HEK293T (cell line): ENCODE measurements at regions not wholly inside any gene's neighbourhood (a gene's known extent, or its start where the extent isn't known, plus 50 kb on each side); places are given as distances from the start of the nearest gene placed in this dataset.

ENCODE experiments used
- CTCF ChIA-PET: fragments of 350-600 bp; formaldehyde crosslinking; extraction: SDS; loops from one replicate; lab custom pipeline; 2021; ENCODE audit warnings: antibody characterized with exemption, inconsistent platforms; lab: Yijun Ruan, JAX
- POLR2A ChIA-PET: fragments of 350-600 bp; formaldehyde crosslinking; extraction: SDS; loops from one replicate; lab custom pipeline; 2020; ENCODE audit warnings: antibody characterized with exemption, inconsistent platforms; lab: Yijun Ruan, JAX
- DNase-seq: peaks from one replicate; pipeline ENCODE4 v3.0.0; 2012; ENCODE audit warnings: mixed read lengths; ENCODE audit errors: extremely low spot score
- ARNT ChIP-seq: fragments of 450-650 bp; IDR thresholded peaks from 2 replicates; pipeline ENCODE4 v1.6.1; 2017; ENCODE audit warnings: mild to moderate bottlenecking
- BHLHE40 ChIP-seq: fragments of 450-650 bp; IDR thresholded peaks from 2 replicates; pipeline ENCODE4 v1.6.1; 2016; ENCODE audit warnings: mild to moderate bottlenecking, moderate library complexity, borderline replicate concordance
- CTBP1 ChIP-seq: fragments of 450-650 bp; IDR thresholded peaks from 2 replicates; pipeline ENCODE4 v1.6.1; 2016; ENCODE audit warnings: borderline replicate concordance
- ELF4 ChIP-seq: fragments of 450-650 bp; IDR thresholded peaks from 2 replicates; pipeline ENCODE4 v1.6.1; 2017; ENCODE audit warnings: antibody characterized with exemption
- FOXA1 ChIP-seq: fragments of 450-650 bp; IDR thresholded peaks from 2 replicates; pipeline ENCODE4 v1.6.1; 2016; ENCODE audit warnings: mild to moderate bottlenecking
- FOXK2 ChIP-seq: fragments of 450-650 bp; IDR thresholded peaks from 2 replicates; pipeline ENCODE4 v1.6.1; 2016; ENCODE audit warnings: mild to moderate bottlenecking
- FOXM1 ChIP-seq: fragments of 450-650 bp; IDR thresholded peaks from 2 replicates; pipeline ENCODE4 v1.6.1; 2017; ENCODE audit warnings: mild to moderate bottlenecking, borderline replicate concordance
- HDGF ChIP-seq: fragments of 450-650 bp; IDR thresholded peaks from 2 replicates; pipeline ENCODE4 v1.6.1; 2017; ENCODE audit warnings: antibody characterized with exemption, borderline replicate concordance
- L3MBTL2 ChIP-seq: fragments of 450-650 bp; conservative IDR thresholded peaks from 2 replicates; pipeline ENCODE4 v1.6.1; 2016; ENCODE audit warnings: mild to moderate bottlenecking
- LEF1 ChIP-seq: fragments of 450-650 bp; IDR thresholded peaks from 2 replicates; pipeline ENCODE4 v1.6.1; 2017; ENCODE audit warnings: mild to moderate bottlenecking, borderline replicate concordance
- NFRKB ChIP-seq: fragments of 450-650 bp; IDR thresholded peaks from 2 replicates; pipeline ENCODE4 v1.6.1; 2016; ENCODE audit warnings: mild to moderate bottlenecking, moderate library complexity
- PKNOX1 ChIP-seq: fragments of 450-650 bp; IDR thresholded peaks from 2 replicates; pipeline ENCODE4 v1.6.1; 2016
- SP1 ChIP-seq: fragments of 450-650 bp; IDR thresholded peaks from 2 replicates; pipeline ENCODE4 v1.6.1; 2017
- SUZ12 ChIP-seq: fragments of 450-650 bp; IDR thresholded peaks from 2 replicates; pipeline ENCODE4 v1.6.1; 2016; ENCODE audit warnings: mild to moderate bottlenecking
- TARDBP ChIP-seq: fragments of 450-650 bp; IDR thresholded peaks from 2 replicates; pipeline ENCODE4 v1.6.1; 2016
- ZNF384 ChIP-seq: fragments of 450-650 bp; IDR thresholded peaks from 2 replicates; pipeline ENCODE4 v1.6.1; 2016

GRCh38 chr3:7960601-7961000 lies 541.0 kb upstream of the LMCD1 start:
- CTCF ChIA-PET: no interaction called here
- POLR2A ChIA-PET: no interaction called here
- no peak for TF ChIP-seq FOXK2
- TF ChIP-seq SP1: no peak
- DNase-seq: no peak

GRCh38 chr3:7962301-7962700 lies 539.3 kb upstream of the LMCD1 start:
- POLR2A ChIA-PET: no interaction called here
- TF ChIP-seq FOXK2 (no peak), SP1 (no peak)
- CTCF ChIA-PET: no interaction called here
- no peak for DNase-seq

GRCh38 chr3:7964899-7965298 lies 536.7 kb upstream of the LMCD1 start:
- ChIA-PET POLR2A (no interaction called here), CTCF (interaction anchor here (0.8 kb wide), 1 partner anchor 44 kb away, joined by 3 read pairs; no protein-coding TSS in a partner anchor)
- no peak for DNase-seq
- TF ChIP-seq SUZ12 (no peak), SP1 (no peak), PKNOX1 (no peak), BHLHE40 (no peak), FOXA1 (no peak), ZNF384 (no peak), ARNT (no peak), L3MBTL2 (no peak), HDGF (no peak), CTBP1 (no peak), ELF4 (no peak), FOXK2 (no peak), NFRKB (no peak), LEF1 (no peak)

- ChIA-PET CTCF (no interaction called here), POLR2A (no interaction called here)
- TF ChIP-seq FOXM1 (no peak), CTBP1 (no peak)
- DNase-seq: no peak
Measured at GRCh38 chr3:7973006-7973405, 528.6 kb upstream of the LMCD1 start.

- no peak for DNase-seq
- TF ChIP-seq CTBP1 (no peak), FOXM1 (no peak), L3MBTL2 (no peak), ELF4 (no peak), LEF1 (no peak), SUZ12 (no peak), PKNOX1 (no peak)
- POLR2A ChIA-PET: no interaction called here
- CTCF ChIA-PET: no interaction called here
Measured at GRCh38 chr3:7977245-7978086, 524.2 kb upstream of the LMCD1 start.

- TF ChIP-seq SUZ12 (no peak), NFRKB (no peak), HDGF (no peak), FOXA1 (no peak), PKNOX1 (no peak), FOXM1 (no peak), CTBP1 (no peak), FOXK2 (no peak), ELF4 (no peak), TARDBP (no peak), ZNF384 (no peak), L3MBTL2 (no peak), LEF1 (no peak), ARNT (no peak), SP1 (no peak)
- DNase-seq: no peak
- CTCF ChIA-PET: no interaction called here
- POLR2A ChIA-PET: no interaction called here
Measured at GRCh38 chr3:7978087-7978422, 523.6 kb upstream of the LMCD1 start.

GRCh38 chr3:7982126-7982525 lies 519.5 kb upstream of the LMCD1 start:
- no peak for TF ChIP-seq BHLHE40
- TF ChIP-seq HDGF: no peak
- TF ChIP-seq FOXK2: no peak
- TF ChIP-seq SP1: no peak
- no peak for TF ChIP-seq PKNOX1
- TF ChIP-seq TARDBP: no peak
- TF ChIP-seq ELF4: no peak
- TF ChIP-seq CTBP1: no peak
- no peak for TF ChIP-seq ZNF384
- ChIA-PET POLR2A (no interaction called here), CTCF (no interaction called here)
- no peak for DNase-seq
